Vagina (tissue), 2 donors: ENCODE measurements at regions not wholly inside any gene's neighbourhood (a gene's known extent, or its start where the extent isn't known, plus 50 kb on each side); places are given as distances from the start of the nearest gene placed in this dataset.

ENCODE experiments used
- POLR2AphosphoS5 ChIP-seq, 2 donors: sonication (generic); formaldehyde crosslinking; IDR thresholded peaks; one replicate each; pipeline ENCODE4 v1.9.0; 2017; ENCODE audit warnings: antibody characterized with exemption in 2 of 2, mild to moderate bottlenecking in 2 of 2, low read depth in 1 of 2; ENCODE audit not compliant: insufficient read depth in 1 of 2
- TF ChIP-seq, protein P1 (sequence below), 3 experiments: fragments of 450-650 bp in 2 of 3; fragments of 200-600 bp in 1 of 3; sonication (generic) in 1 of 3; IDR thresholded peaks; one replicate each; pipeline ENCODE4 v1.5.1; 2017 to 2019; ENCODE audit warnings: antibody characterized with exemption in 3 of 3, mild to moderate bottlenecking in 2 of 3, moderate library complexity in 2 of 3

- TF ChIP-seq, protein P1, sequence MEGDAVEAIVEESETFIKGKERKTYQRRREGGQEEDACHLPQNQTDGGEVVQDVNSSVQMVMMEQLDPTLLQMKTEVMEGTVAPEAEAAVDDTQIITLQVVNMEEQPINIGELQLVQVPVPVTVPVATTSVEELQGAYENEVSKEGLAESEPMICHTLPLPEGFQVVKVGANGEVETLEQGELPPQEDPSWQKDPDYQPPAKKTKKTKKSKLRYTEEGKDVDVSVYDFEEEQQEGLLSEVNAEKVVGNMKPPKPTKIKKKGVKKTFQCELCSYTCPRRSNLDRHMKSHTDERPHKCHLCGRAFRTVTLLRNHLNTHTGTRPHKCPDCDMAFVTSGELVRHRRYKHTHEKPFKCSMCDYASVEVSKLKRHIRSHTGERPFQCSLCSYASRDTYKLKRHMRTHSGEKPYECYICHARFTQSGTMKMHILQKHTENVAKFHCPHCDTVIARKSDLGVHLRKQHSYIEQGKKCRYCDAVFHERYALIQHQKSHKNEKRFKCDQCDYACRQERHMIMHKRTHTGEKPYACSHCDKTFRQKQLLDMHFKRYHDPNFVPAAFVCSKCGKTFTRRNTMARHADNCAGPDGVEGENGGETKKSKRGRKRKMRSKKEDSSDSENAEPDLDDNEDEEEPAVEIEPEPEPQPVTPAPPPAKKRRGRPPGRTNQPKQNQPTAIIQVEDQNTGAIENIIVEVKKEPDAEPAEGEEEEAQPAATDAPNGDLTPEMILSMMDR (IDR thresholded peaks at IDR 0.05), result no peak
- no peak for TF ChIP-seq POLR2AphosphoS5 (IDR thresholded peaks at IDR 0.05; ENCODE audit: insufficient read depth in 1 of 2, low read depth in 1 of 2)
These were observed 2159.1 kb upstream of the CELF4 start for GRCh38 chr18:39724652-39725051.
